K562 (cell line): ENCODE measurements at regions not wholly inside any gene's neighbourhood (a gene's known extent, or its start where the extent isn't known, plus 50 kb on each side); places are given as distances from the start of the nearest gene placed in this dataset.

Source experiments
- PHB2 ChIP-seq: fragments of 450-650 bp; IDR thresholded peaks from 2 replicates; pipeline ENCODE4 v1.6.1; 2017; ENCODE audit warnings: low read depth
- POLR2AphosphoS2 ChIP-seq: IDR thresholded peaks from 2 replicates; pipeline ENCODE4 v1.6.1; 2012; ENCODE audit warnings: low read length, improper control_type of control experiment
- RFX5 ChIP-seq: IDR thresholded peaks from 2 replicates; pipeline ENCODE4 v1.6.1; 2011; ENCODE audit warnings: low read depth, mild to moderate bottlenecking, improper control_type of control experiment, low read length
- YY1 ChIP-seq, 3 experiments: IDR thresholded peaks; 2 replicates each; pipeline ENCODE4 v1.6.1; 2011; ENCODE audit warnings: low read length in 2 of 3, mild to moderate bottlenecking in 2 of 3, moderate library complexity in 2 of 3, borderline replicate concordance in 1 of 3, control low read depth in 1 of 3, low read depth in 1 of 3; ENCODE audit not compliant: insufficient read depth in 3 of 3, insufficient replicate concordance in 2 of 3, control insufficient read depth in 1 of 3, insufficient read length in 1 of 3; ENCODE audit errors: extremely low read depth in 1 of 3
- ZBTB43 ChIP-seq: sonication (generic); formaldehyde crosslinking; IDR thresholded peaks from 2 replicates; pipeline ENCODE4 v1.8.0; 2023; ENCODE audit warnings: mild to moderate bottlenecking, missing genetic modification reagents
- ZNF384 ChIP-seq: IDR thresholded peaks from 2 replicates; pipeline ENCODE4 v1.6.1; 2012; ENCODE audit warnings: low read depth, low read length, improper control_type of control experiment
- ZNF431 ChIP-seq: sonication (generic); formaldehyde crosslinking; IDR thresholded peaks from 2 replicates; pipeline ENCODE4 v1.8.0; 2022; ENCODE audit warnings: mild to moderate bottlenecking, missing genetic modification reagents

GRCh38 chr5:165187815-165188214 is 1682.4 kb downstream of the MAT2B start:
- TF ChIP-seq ZNF384 (no peak), RFX5 (no peak), ZNF431 (CRISPR knock-in tag) (no peak), PHB2 (no peak), ZBTB43 (CRISPR knock-in tag) (no peak), POLR2AphosphoS2 (no peak), YY1 (IDR thresholded peaks at IDR 0.05; ENCODE audit: borderline replicate concordance in 1 of 3, control insufficient read depth in 1 of 3, extremely low read depth in 1 of 3, insufficient read depth in 3 of 3, insufficient read length in 1 of 3, insufficient replicate concordance in 2 of 3, low read depth in 1 of 3, low read length in 2 of 3) (no peak)
